ENCODE measurements at regions not wholly inside any gene's neighbourhood (a gene's known extent, or its start where the extent isn't known, plus 50 kb on each side); places are given as distances from the start of the nearest gene placed in this dataset.

- Histone ChIP-seq H3K9me2 (replicated peaks; ENCODE audit: insufficient read depth, low read length) (no peaks in the 10 kb centered on the region), H3K79me2 (ENCODE audit: insufficient read depth, low read length) (no peaks in the 10 kb centered on the region), H3F3A (ENCODE audit: insufficient read depth) (no peaks in the 10 kb centered on the region), H3K36me3 (ENCODE audit: low read length) (no peaks in the 10 kb centered on the region), H3K27ac (ENCODE audit: low read depth, low read length) (no peak overlapping the region), H3K27me3 (ENCODE audit: low read length) (no peaks in the 10 kb centered on the region), H3K9ac (ENCODE audit: low read length) (no peak overlapping the region), H4K20me1 (ENCODE audit: low read depth, low read length) (no peaks in the 10 kb centered on the region), H3K4me3 (ENCODE audit: insufficient read depth, low read length, poor library complexity, severe bottlenecking) (no peak overlapping the region), H3K4me2 (ENCODE audit: low read depth, low read length, poor library complexity, severe bottlenecking) (no peak overlapping the region), H3K9me3 (ENCODE audit: insufficient read depth, low read length) (no peaks in the 10 kb centered on the region), H2AFZ (ENCODE audit: low read depth, low read length, severe bottlenecking) (no peak overlapping the region)
- TF ChIP-seq EZH2phosphoT487 (conservative IDR thresholded peaks at IDR 0.05; ENCODE audit: low read length) (no peak), CTCF (IDR thresholded peaks at IDR 0.05; ENCODE audit: insufficient read depth, low read length, poor library complexity, severe bottlenecking) (no peak)
Observed at GRCh38 chr17:70825321-70826125, 656.2 kb downstream of the KCNJ2 start.

- H3K9me3 ChIP-seq (ENCODE audit: insufficient read depth, low read length): no peaks in the 10 kb centered on the region
- H3K4me2 ChIP-seq (ENCODE audit: low read depth, low read length, poor library complexity, severe bottlenecking): no peak overlapping the region
- H4K20me1 ChIP-seq (ENCODE audit: low read depth, low read length): no peaks in the 10 kb centered on the region
- H3K9me2 ChIP-seq (replicated peaks; ENCODE audit: insufficient read depth, low read length): no peaks in the 10 kb centered on the region
- no peak overlapping the region for H3K9ac ChIP-seq (ENCODE audit: low read length)
- H3K4me3 ChIP-seq (ENCODE audit: insufficient read depth, low read length, poor library complexity, severe bottlenecking): no peak overlapping the region
- H3K36me3 ChIP-seq (ENCODE audit: low read length): no peaks in the 10 kb centered on the region
- no peak overlapping the region for H2AFZ ChIP-seq (ENCODE audit: low read depth, low read length, severe bottlenecking)
- TF ChIP-seq EZH2phosphoT487 (conservative IDR thresholded peaks at IDR 0.05; ENCODE audit: low read length) (no peak), CTCF (IDR thresholded peaks at IDR 0.05; ENCODE audit: insufficient read depth, low read length, poor library complexity, severe bottlenecking) (no peak)
- no peaks in the 10 kb centered on the region for H3K79me2 ChIP-seq (ENCODE audit: insufficient read depth, low read length)
- H3F3A ChIP-seq (ENCODE audit: insufficient read depth): no peaks in the 10 kb centered on the region
- H3K27me3 ChIP-seq (ENCODE audit: low read length): no peaks in the 10 kb centered on the region
- no peak overlapping the region for H3K27ac ChIP-seq (ENCODE audit: low read depth, low read length)
Observed at GRCh38 chr17:70829876-70830275, 660.5 kb downstream of the KCNJ2 start.

GRCh38 chr17:70834039-70834438 is 664.7 kb downstream of the KCNJ2 start:
- Histone ChIP-seq H3K9me2 (replicated peaks; ENCODE audit: insufficient read depth, low read length) (no peaks in the 10 kb centered on the region), H3K9me3 (ENCODE audit: insufficient read depth, low read length) (no peaks in the 10 kb centered on the region), H4K20me1 (ENCODE audit: low read depth, low read length) (no peaks in the 10 kb centered on the region), H3K9ac (ENCODE audit: low read length) (no peak overlapping the region), H3K4me3 (ENCODE audit: insufficient read depth, low read length, poor library complexity, severe bottlenecking) (no peak overlapping the region), H3K4me2 (ENCODE audit: low read depth, low read length, poor library complexity, severe bottlenecking) (no peak overlapping the region), H3K36me3 (ENCODE audit: low read length) (no peaks in the 10 kb centered on the region), H3K79me2 (ENCODE audit: insufficient read depth, low read length) (no peaks in the 10 kb centered on the region), H3K27me3 (ENCODE audit: low read length) (no peaks in the 10 kb centered on the region), H3F3A (ENCODE audit: insufficient read depth) (no peaks in the 10 kb centered on the region), H3K27ac (ENCODE audit: low read depth, low read length) (no peak overlapping the region), H2AFZ (ENCODE audit: low read depth, low read length, severe bottlenecking) (no peak overlapping the region)
- no peak for TF ChIP-seq CTCF (IDR thresholded peaks at IDR 0.05; ENCODE audit: insufficient read depth, low read length, poor library complexity, severe bottlenecking)
- no peak for TF ChIP-seq EZH2phosphoT487 (conservative IDR thresholded peaks at IDR 0.05; ENCODE audit: low read length)
